T-cell (primary cell): ENCODE measurements at regions not wholly inside any gene's neighbourhood (a gene's known extent, or its start where the extent isn't known, plus 50 kb on each side); places are given as distances from the start of the nearest gene placed in this dataset.

Source experiments
- ATAC-seq, 4 experiments: fragments of 200-7000 bp in 3 of 4; fragments of 150-1000 bp in 1 of 4; cut with Tn5 transposase; replicated peaks in 1 of 4; 1 replicate in 3 of 4; 2 replicates in 1 of 4; pipeline ENCODE4 v1.10.0; 2021; ENCODE audit warnings: moderate library complexity in 3 of 4, mild to moderate bottlenecking in 2 of 4, moderate number of reproducible peaks in 1 of 4
- CTCF ChIA-PET, 2 donors: fragments of 300-600 bp; sonication (Branson Sonifier 250); formaldehyde crosslinking; loops; one replicate each; lab custom pipeline; 2022; ENCODE audit warnings: antibody characterized with exemption in 2 of 2; lab: Charles Lee
- POLR2A ChIA-PET, 2 donors: fragments of 300-600 bp; sonication (Branson Sonifier 250); formaldehyde crosslinking; loops; one replicate each; lab custom pipeline; 2022; ENCODE audit warnings: antibody characterized with exemption in 2 of 2; lab: Charles Lee
- DNase-seq, 35 experiments: peaks; one replicate each; pipeline versions ENCODE4 v3.0.0 to v3.0.0-alpha.2; 2013 to 2023
- H3K27ac ChIP-seq: one replicate; pipeline ENCODE4 v1.5.1; 2013; ENCODE audit warnings: low read length
- H3K27me3 ChIP-seq, 2 experiments: replicated peaks in 1 of 2; 1 replicate in 1 of 2; 2 replicates in 1 of 2; pipeline versions ENCODE4 v1.6.1 to v1.7.0; 2013; ENCODE audit warnings: low read length in 1 of 2, mixed read lengths in 1 of 2; ENCODE audit not compliant: control insufficient read depth in 2 of 2, insufficient read depth in 2 of 2; ENCODE audit errors: extremely low read depth in 1 of 2
- H3K36me3 ChIP-seq, 2 donors: 1 replicate in 1 of 2; 2 replicates in 1 of 2; pipeline versions ENCODE4 v1.6.1 to v1.7.0; 2013; ENCODE audit warnings: low read length in 1 of 2; ENCODE audit not compliant: control insufficient read depth in 2 of 2, insufficient read depth in 1 of 2; ENCODE audit errors: extremely low read depth in 1 of 2
- H3K4me1 ChIP-seq, 2 experiments: 1 replicate in 1 of 2; 2 replicates in 1 of 2; pipeline versions ENCODE4 v1.6.1 to v1.7.0; 2013; ENCODE audit warnings: low read length in 2 of 2, mixed read lengths in 1 of 2; ENCODE audit not compliant: insufficient read depth in 2 of 2, control insufficient read depth in 1 of 2; ENCODE audit errors: extremely low read depth in 1 of 2
- H3K4me3 ChIP-seq, 2 donors: 1 replicate in 1 of 2; 2 replicates in 1 of 2; pipeline versions ENCODE4 v1.5.1 to v1.7.0; 2013; ENCODE audit warnings: mild to moderate bottlenecking in 2 of 2, low read length in 1 of 2, moderate library complexity in 1 of 2; ENCODE audit not compliant: control insufficient read depth in 1 of 2; ENCODE audit errors: extremely low read depth in 1 of 2
- H3K9me3 ChIP-seq: 2 replicates; pipeline ENCODE4 v1.7.0; 2013
- H3K27ac Mint-ChIP-seq, 2 donors: one replicate each; pipeline ENCODE4 v1.8.0; 2020 to 2021; ENCODE audit warnings: mild to moderate bottlenecking in 2 of 2, mixed read lengths in 2 of 2
- H3K27me3 Mint-ChIP-seq, 2 donors: one replicate each; pipeline ENCODE4 v1.8.0; 2021 to 2022; ENCODE audit warnings: mixed read lengths in 2 of 2
- H3K36me3 Mint-ChIP-seq: one replicate; pipeline ENCODE4 v1.8.0; 2021; ENCODE audit warnings: mixed read lengths
- H3K4me1 Mint-ChIP-seq, 3 donors: one replicate each; pipeline ENCODE4 v1.8.0; 2020 to 2022; ENCODE audit warnings: mixed read lengths in 3 of 3, mild to moderate bottlenecking in 1 of 3
- H3K4me3 Mint-ChIP-seq, 3 donors: one replicate each; pipeline ENCODE4 v1.8.0; 2020 to 2022; ENCODE audit warnings: mild to moderate bottlenecking in 3 of 3, mixed read lengths in 3 of 3, moderate library complexity in 3 of 3
- H3K9me3 Mint-ChIP-seq, 3 donors: one replicate each; pipeline ENCODE4 v1.8.0; 2020 to 2022; ENCODE audit warnings: mixed read lengths in 3 of 3
- WGBS: methylation state at CpG from one replicate; pipeline ENCODE4 v1.1.5; 2013; ENCODE audit warnings: missing lambda C conversion rate; ENCODE audit not compliant: insufficient coverage; 5-methylcytosine and 5-hydroxymethylcytosine counted together

- no peak for ATAC-seq
- H3K27ac Mint-ChIP-seq = no peak overlapping the region
- POLR2A ChIA-PET = no interaction called here
Observed at GRCh38 chr2:56565143-56565542, 381.4 kb downstream of the CCDC85A start.

GRCh38 chr2:56571074-56571473, 387.3 kb downstream of the CCDC85A start:
- H3K9me3 ChIP-seq = peaks cover 1% of the 10 kb centered on the region
- no peak for ATAC-seq
- CTCF ChIA-PET = no interaction called here
- no peaks in the 10 kb centered on the region for H3K36me3 ChIP-seq
- 63% methylated on average over 3 of the region's 3 CpGs for WGBS
- no peaks in the 10 kb centered on the region for H3K4me1 Mint-ChIP-seq
- H3K27ac ChIP-seq = no peak overlapping the region
- peaks cover 15 to 20% (median 18%) of the 10 kb centered on the region in 3 donors for H3K9me3 Mint-ChIP-seq
- H3K27me3 Mint-ChIP-seq = no peaks in the 10 kb centered on the region
- H3K4me1 ChIP-seq = no peaks in the 10 kb centered on the region
- H3K27me3 ChIP-seq = no peaks in the 10 kb centered on the region
- POLR2A ChIA-PET = no interaction called here
- no peak overlapping the region for H3K27ac Mint-ChIP-seq
- no peak overlapping the region for H3K4me3 ChIP-seq
- no peaks in the 10 kb centered on the region for H3K36me3 Mint-ChIP-seq
- DNase-seq = no peak
- no peak overlapping the region for H3K4me3 Mint-ChIP-seq

More at GRCh38 chr2:56565143-56565542, 381.4 kb downstream of the CCDC85A start:
- no peaks in the 10 kb centered on the region for H3K4me1 Mint-ChIP-seq
- H3K9me3 Mint-ChIP-seq = peaks cover 5 to 19% (median 19%) of the 10 kb centered on the region in 3 donors
- H3K36me3 Mint-ChIP-seq = no peaks in the 10 kb centered on the region
- Histone ChIP-seq H3K36me3 (no peaks in the 10 kb centered on the region), H3K9me3 (peaks cover 3% of the 10 kb centered on the region), H3K4me3 (no peak overlapping the region), H3K27me3 (no peaks in the 10 kb centered on the region), H3K27ac (no peak overlapping the region), H3K4me1 (no peaks in the 10 kb centered on the region)
- H3K4me3 Mint-ChIP-seq = no peak overlapping the region
- H3K27me3 Mint-ChIP-seq = no peaks in the 10 kb centered on the region
- WGBS = no CpG with 5 or more reads among the region's 2 CpGs
- CTCF ChIA-PET = no interaction called here
- DNase-seq = no peak

- Mint-ChIP-seq H3K9me3 (peaks cover 26 to 33% (median 32%) of the 10 kb centered on the region in 3 donors), H3K27me3 (no peaks in the 10 kb centered on the region), H3K27ac (no peak overlapping the region), H3K4me3 (no peak overlapping the region), H3K36me3 (no peaks in the 10 kb centered on the region), H3K4me1 (no peaks in the 10 kb centered on the region)
- WGBS = 65% methylated on average over 3 of the region's 3 CpGs
- Histone ChIP-seq H3K4me3 (no peak overlapping the region), H3K36me3 (no peaks in the 10 kb centered on the region), H3K9me3 (no peaks in the 10 kb centered on the region), H3K27me3 (no peaks in the 10 kb centered on the region), H3K27ac (no peak overlapping the region), H3K4me1 (no peaks in the 10 kb centered on the region)
- DNase-seq (no peak), ATAC-seq (no peak)
- ChIA-PET CTCF (no interaction called here), POLR2A (no interaction called here)
Observed at GRCh38 chr2:56576001-56576400, 392.2 kb downstream of the CCDC85A start.

GRCh38 chr2:56580242-56580641, 396.5 kb downstream of the CCDC85A start:
- ChIA-PET CTCF (interaction anchor here in 1 of 2 donors (0.7 kb wide), 1 partner anchor 345 kb away, joined by 4 read pairs; no protein-coding TSS in a partner anchor), POLR2A (no interaction called here)
- H3K4me1 Mint-ChIP-seq = no peaks in the 10 kb centered on the region
- ATAC-seq (no peak), DNase-seq (no peak)
- peaks cover 15 to 27% (median 17%) of the 10 kb centered on the region in 3 donors for H3K9me3 Mint-ChIP-seq
- no peak overlapping the region for H3K27ac Mint-ChIP-seq
- H3K27me3 ChIP-seq = no peaks in the 10 kb centered on the region
- H3K4me3 Mint-ChIP-seq = no peak overlapping the region
- H3K36me3 Mint-ChIP-seq = no peaks in the 10 kb centered on the region
- no peak overlapping the region for H3K4me3 ChIP-seq
- no peaks in the 10 kb centered on the region for H3K36me3 ChIP-seq
- no peaks in the 10 kb centered on the region for H3K4me1 ChIP-seq
- no peaks in the 10 kb centered on the region for H3K27me3 Mint-ChIP-seq
- H3K9me3 ChIP-seq = no peaks in the 10 kb centered on the region
- H3K27ac ChIP-seq = no peak overlapping the region

GRCh38 chr2:56582570-56582969, 398.8 kb downstream of the CCDC85A start:
- H3K4me3 Mint-ChIP-seq = no peak overlapping the region
- POLR2A ChIA-PET = no interaction called here
- Histone ChIP-seq H3K4me1 (no peaks in the 10 kb centered on the region), H3K9me3 (no peaks in the 10 kb centered on the region), H3K36me3 (no peaks in the 10 kb centered on the region), H3K4me3 (no peak overlapping the region), H3K27ac (no peak overlapping the region), H3K27me3 (no peaks in the 10 kb centered on the region)
- H3K9me3 Mint-ChIP-seq = peaks cover 9 to 18% (median 10%) of the 10 kb centered on the region in 3 donors
- ATAC-seq (no peak), DNase-seq (no peak)
- H3K27me3 Mint-ChIP-seq = no peaks in the 10 kb centered on the region
- CTCF ChIA-PET = no interaction called here
- no peak overlapping the region for H3K27ac Mint-ChIP-seq
- WGBS = no CpG with 5 or more reads among the region's 1 CpG
- H3K4me1 Mint-ChIP-seq = no peaks in the 10 kb centered on the region
- H3K36me3 Mint-ChIP-seq = no peaks in the 10 kb centered on the region

- no peak overlapping the region for H3K4me3 ChIP-seq
- ChIA-PET POLR2A (no interaction called here), CTCF (no interaction called here)
Observed at GRCh38 chr2:56583796-56584315, 400.1 kb downstream of the CCDC85A start.

GRCh38 chr2:56587456-56587855, 403.7 kb downstream of the CCDC85A start:
- H3K4me3 Mint-ChIP-seq = no peak overlapping the region
- no CpG with 5 or more reads among the region's 1 CpG for WGBS

More at GRCh38 chr2:56583796-56584315, 400.1 kb downstream of the CCDC85A start:
- Mint-ChIP-seq H3K4me1 (no peaks in the 10 kb centered on the region), H3K27ac (no peak overlapping the region), H3K27me3 (no peaks in the 10 kb centered on the region), H3K36me3 (no peaks in the 10 kb centered on the region), H3K4me3 (no peak overlapping the region), H3K9me3 (peaks cover 9 to 21% (median 10%) of the 10 kb centered on the region in 3 donors)
- DNase-seq = no peak
- no peak for ATAC-seq
- 90% methylated on average over 1 of the region's 1 CpG for WGBS
- no peaks in the 10 kb centered on the region for H3K4me1 ChIP-seq
- H3K9me3 ChIP-seq = no peaks in the 10 kb centered on the region
- no peak overlapping the region for H3K27ac ChIP-seq
- no peaks in the 10 kb centered on the region for H3K36me3 ChIP-seq
- H3K27me3 ChIP-seq = no peaks in the 10 kb centered on the region

More at GRCh38 chr2:56587456-56587855, 403.7 kb downstream of the CCDC85A start:
- no peak overlapping the region for H3K27ac Mint-ChIP-seq
- H3K9me3 ChIP-seq = no peaks in the 10 kb centered on the region
- DNase-seq = no peak
- CTCF ChIA-PET = no interaction called here
- no peak overlapping the region for H3K4me3 ChIP-seq
- no peaks in the 10 kb centered on the region for H3K36me3 Mint-ChIP-seq
- H3K4me1 ChIP-seq = no peaks in the 10 kb centered on the region
- POLR2A ChIA-PET = no interaction called here
- H3K27me3 Mint-ChIP-seq = no peaks in the 10 kb centered on the region
- peaks cover 0 to 12% (median 5%) of the 10 kb centered on the region in 3 donors for H3K9me3 Mint-ChIP-seq
- no peaks in the 10 kb centered on the region for H3K4me1 Mint-ChIP-seq
- ATAC-seq = no peak
- H3K27ac ChIP-seq = no peak overlapping the region
- no peaks in the 10 kb centered on the region for H3K36me3 ChIP-seq
- no peaks in the 10 kb centered on the region for H3K27me3 ChIP-seq
